ENCODE measurements at regions not wholly inside any gene's neighbourhood (a gene's known extent, or its start where the extent isn't known, plus 50 kb on each side); places are given as distances from the start of the nearest gene placed in this dataset.

DNA sequence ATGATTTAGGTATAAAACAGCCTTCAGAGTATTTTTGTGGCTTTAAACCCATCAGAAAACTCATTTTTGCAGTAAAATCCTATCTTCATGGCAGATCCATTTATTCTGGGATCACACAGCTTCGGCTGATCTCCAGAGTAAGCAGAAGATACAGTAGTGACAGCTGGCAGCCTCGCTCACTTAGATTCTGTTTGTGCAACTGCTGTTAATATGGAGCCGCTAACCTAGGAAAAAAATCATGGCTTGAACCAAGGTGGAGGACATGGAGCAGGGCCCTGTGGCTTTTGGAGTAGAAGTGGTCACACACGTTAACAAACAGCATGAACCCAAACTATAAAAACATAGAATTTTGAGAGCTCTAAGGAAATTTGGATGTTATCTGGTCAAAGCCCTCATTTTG, 137.2 kb upstream of the ARHGAP5 start:
- no peak for DNase-seq (ENCODE audit: low spot score in 2 of 2)
- H3K4me3 ChIP-seq (ENCODE audit: low read depth, poor library complexity, severe bottlenecking), result no peak overlapping the region
- WGBS, 2 donors, result 93 to 95% methylated on average over 4 of the region's 4 CpGs
- TF ChIP-seq POLR2A (IDR thresholded peaks at IDR 0.05), result no peak
- TF ChIP-seq, protein P1, sequence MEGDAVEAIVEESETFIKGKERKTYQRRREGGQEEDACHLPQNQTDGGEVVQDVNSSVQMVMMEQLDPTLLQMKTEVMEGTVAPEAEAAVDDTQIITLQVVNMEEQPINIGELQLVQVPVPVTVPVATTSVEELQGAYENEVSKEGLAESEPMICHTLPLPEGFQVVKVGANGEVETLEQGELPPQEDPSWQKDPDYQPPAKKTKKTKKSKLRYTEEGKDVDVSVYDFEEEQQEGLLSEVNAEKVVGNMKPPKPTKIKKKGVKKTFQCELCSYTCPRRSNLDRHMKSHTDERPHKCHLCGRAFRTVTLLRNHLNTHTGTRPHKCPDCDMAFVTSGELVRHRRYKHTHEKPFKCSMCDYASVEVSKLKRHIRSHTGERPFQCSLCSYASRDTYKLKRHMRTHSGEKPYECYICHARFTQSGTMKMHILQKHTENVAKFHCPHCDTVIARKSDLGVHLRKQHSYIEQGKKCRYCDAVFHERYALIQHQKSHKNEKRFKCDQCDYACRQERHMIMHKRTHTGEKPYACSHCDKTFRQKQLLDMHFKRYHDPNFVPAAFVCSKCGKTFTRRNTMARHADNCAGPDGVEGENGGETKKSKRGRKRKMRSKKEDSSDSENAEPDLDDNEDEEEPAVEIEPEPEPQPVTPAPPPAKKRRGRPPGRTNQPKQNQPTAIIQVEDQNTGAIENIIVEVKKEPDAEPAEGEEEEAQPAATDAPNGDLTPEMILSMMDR (IDR thresholded peaks at IDR 0.05), result no peak
- intact Hi-C loops (cut with DNase I; ENCODE audit: low total_unique reads), result loop anchor here (10.0 kb wide), 1 partner anchor 315 kb away; no protein-coding TSS in a partner anchor

DNA sequence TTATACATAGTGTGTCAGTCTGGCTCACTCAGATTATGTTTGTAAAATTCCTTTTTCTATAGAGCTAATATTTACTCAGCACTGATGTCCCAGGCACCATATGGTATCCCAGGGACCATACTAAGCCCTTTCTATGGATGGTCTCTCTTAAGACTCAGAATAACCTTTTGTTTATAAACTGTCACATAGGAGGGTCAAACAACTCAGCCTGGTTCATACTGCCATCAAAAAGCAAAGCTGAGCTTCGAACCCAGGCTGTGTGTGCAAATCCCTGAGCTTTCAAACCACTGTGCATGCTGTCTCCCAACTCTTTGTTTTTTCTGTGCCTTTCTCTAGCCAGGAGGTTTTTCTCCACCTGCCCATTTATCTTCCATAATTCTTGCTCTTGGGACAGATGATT, 135.6 kb upstream of the ARHGAP5 start:
- TF ChIP-seq, protein P1 (IDR thresholded peaks at IDR 0.05), result no peak
- intact Hi-C loops (cut with DNase I; ENCODE audit: low total_unique reads), result no loop called here
- no peak overlapping the region for H3K4me3 ChIP-seq (ENCODE audit: low read depth, poor library complexity, severe bottlenecking)
- WGBS, 2 donors, result 86 to 95% methylated on average over 1 of the region's 1 CpG
- DNase-seq (ENCODE audit: low spot score in 2 of 2), result no peak

DNA sequence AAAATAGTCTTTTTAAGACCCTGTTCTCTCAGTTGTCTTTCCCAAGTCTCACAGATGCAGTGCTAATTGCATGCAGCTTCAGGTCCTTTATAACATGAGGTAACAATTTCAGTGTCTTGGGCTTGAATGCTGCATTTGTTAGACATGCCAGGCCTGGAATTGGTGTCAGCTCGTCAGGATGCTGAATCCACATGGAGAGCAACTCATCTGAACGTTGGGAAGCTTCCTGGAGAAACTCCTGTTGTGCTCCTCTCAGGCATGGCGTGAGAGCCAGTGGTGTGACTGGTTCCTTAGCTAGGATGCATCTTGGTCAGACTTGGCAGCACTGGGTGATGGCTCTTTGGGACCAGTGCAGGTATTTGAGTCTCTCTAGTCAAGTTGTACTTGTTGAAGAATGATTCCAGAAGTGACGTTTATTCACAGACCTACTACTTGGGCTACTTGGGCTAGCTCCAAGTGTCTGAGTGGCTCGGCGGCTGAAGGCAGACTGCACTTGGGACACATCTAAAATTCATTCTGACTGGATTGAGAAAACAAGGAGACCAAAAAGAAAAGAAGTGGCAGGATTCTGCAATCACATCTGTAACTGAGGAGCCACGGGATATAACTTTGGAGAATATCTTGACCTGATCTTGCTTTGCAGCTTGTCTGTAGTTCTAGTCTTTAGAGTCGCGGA, 134.8 kb upstream of the ARHGAP5 start:
- H3K4me3 ChIP-seq (ENCODE audit: low read depth, poor library complexity, severe bottlenecking), result no peak overlapping the region
- TF ChIP-seq, protein P1 (IDR thresholded peaks at IDR 0.05), result no peak
- no peak for TF ChIP-seq POLR2A (IDR thresholded peaks at IDR 0.05)
- no peak for DNase-seq (ENCODE audit: low spot score in 2 of 2)
- WGBS, 2 donors, result 66 to 68% methylated on average over 9 of the region's 9 CpGs
- intact Hi-C loops (cut with DNase I; ENCODE audit: low total_unique reads), result no loop called here

DNA sequence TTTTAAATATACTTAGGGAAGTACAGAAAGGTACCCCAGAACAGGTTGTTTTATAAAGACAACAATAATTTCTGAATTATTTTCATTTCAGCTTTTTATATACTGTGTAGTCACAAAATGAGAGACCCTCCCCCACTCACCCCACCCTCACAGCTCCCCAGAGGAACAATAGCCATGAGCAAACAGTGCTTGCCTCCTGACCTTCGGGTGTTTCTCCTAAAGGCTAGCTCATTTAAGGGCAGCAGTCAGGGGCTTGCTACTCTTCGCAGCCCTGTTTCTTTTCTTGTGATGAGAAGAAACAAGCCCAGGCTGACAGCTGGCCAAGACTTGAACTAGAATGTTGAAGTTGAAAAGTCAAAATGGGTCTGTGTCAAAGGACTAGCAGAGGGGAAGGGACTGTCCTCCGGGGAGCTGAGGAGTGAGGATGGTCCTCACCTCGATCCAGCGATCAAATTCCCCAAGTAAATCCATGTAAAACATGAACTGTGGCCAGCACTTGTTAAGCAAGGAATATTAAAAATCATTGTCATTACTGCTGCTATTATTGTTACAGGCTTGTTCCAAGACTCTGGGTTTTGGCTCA, 133.8 kb upstream of the ARHGAP5 start:
- TF ChIP-seq, protein P1 (IDR thresholded peaks at IDR 0.05), result no peak
- TF ChIP-seq POLR2A (IDR thresholded peaks at IDR 0.05), result no peak
- intact Hi-C loops (cut with DNase I; ENCODE audit: low total_unique reads), result no loop called here
- DNase-seq (ENCODE audit: low spot score in 2 of 2), result no peak
- no peak overlapping the region for H3K4me3 ChIP-seq (ENCODE audit: low read depth, poor library complexity, severe bottlenecking)
- WGBS, 2 donors, result 89 to 94% methylated on average over 5 of the region's 5 CpGs

DNA sequence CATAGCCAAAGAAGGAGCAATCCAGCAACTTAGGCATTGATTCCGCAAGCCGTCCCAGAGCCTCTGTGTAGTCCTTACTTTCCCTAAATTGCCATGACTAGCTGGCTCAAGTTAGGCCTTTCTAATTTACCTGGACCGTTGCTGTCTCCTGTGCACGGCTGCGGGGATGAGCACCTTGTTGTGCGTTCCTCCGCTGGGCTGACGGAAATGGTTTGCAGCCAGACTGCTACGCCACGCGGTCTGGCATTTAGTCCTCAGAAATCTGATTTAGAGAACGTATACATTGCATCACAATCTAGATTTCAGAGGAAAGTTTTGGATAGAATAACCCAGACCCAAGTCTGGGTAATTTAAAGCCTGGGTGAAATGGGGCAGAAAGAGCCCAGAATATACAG, 133.2 kb upstream of the ARHGAP5 start:
- TF ChIP-seq, protein P1 (IDR thresholded peaks at IDR 0.05), result no peak
- no peak for TF ChIP-seq POLR2A (IDR thresholded peaks at IDR 0.05)
- no peak overlapping the region for H3K4me3 ChIP-seq (ENCODE audit: low read depth, poor library complexity, severe bottlenecking)
- no peak for DNase-seq (ENCODE audit: low spot score in 2 of 2)
- WGBS, 2 donors, result 94 to 96% methylated on average over 12 of the region's 12 CpGs
- intact Hi-C loops (cut with DNase I; ENCODE audit: low total_unique reads), result no loop called here
